ENCODE measurements at regions not wholly inside any gene's neighbourhood (a gene's known extent, or its start where the extent isn't known, plus 50 kb on each side); places are given as distances from the start of the nearest gene placed in this dataset.

DNA sequence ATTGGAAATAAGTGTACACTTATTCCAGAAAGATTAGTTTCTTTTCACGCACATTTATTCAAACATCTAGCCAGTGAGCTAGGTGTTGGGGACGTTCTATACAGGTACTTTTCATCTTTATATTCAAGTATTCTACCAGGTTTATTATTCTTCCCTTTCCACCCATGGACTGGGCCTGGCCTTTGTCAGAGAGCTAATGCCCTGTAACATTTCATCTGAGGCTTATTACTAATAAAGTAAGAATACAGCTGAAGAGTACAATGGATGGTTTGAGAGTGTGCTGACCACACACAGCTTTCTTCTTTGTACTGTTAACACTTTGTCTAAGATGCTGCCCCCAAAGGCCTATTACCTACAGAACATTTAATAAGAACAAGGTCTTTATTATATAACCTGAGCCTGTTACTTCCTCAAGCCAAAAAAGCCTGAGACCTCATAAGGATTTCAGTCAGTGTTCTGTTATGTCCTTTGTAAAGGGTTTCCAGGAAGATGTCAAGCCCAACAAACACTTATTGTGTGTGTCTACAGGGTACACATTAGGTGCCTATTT lies 93.5 kb downstream of the ZNF608 start:
- TF ChIP-seq POLR2AphosphoS5 (IDR thresholded peaks at IDR 0.05) (no peak), CTCF (IDR thresholded peaks at IDR 0.05 in 8 of 11, conservative IDR thresholded peaks at IDR 0.05 in 3 of 11) (no peak), POLR2A (IDR thresholded peaks at IDR 0.05) (no peak)

All from spleen (tissue), 7 donors.